ENCODE measurements at regions not wholly inside any gene's neighbourhood (a gene's known extent, or its start where the extent isn't known, plus 50 kb on each side); places are given as distances from the start of the nearest gene placed in this dataset.
A peak's percentile ranks its signal among the peaks of the same experiment; 100 is the strongest.
"Not testable (repeated sequence)": the region's sequence is repeated elsewhere in the genome, so short reads cannot be mapped to it uniquely, and the experiment has no call there.

- Histone ChIP-seq H3K4me1 (no peaks in the 10 kb centered on the region), H3K27me3 (no peaks in the 10 kb centered on the region), H3K27ac (no peak overlapping the region), H3K9ac (no peak overlapping the region), H3K36me3 (no peaks in the 10 kb centered on the region), H3K4me3 (no peak overlapping the region), H3K4me2 (no peak overlapping the region), H4K20me1 (no peaks in the 10 kb centered on the region), H3K9me3 (no peaks in the 10 kb centered on the region)
- TF ChIP-seq Cebpa-rat (IDR thresholded peaks at IDR 0.05): no peak
Measured at GRCh38 chr7:46616636-46617035, 695.6 kb upstream of the IGFBP3 start.

GRCh38 chr7:46613551-46613950 lies 692.5 kb upstream of the IGFBP3 start:
- H3K9ac ChIP-seq: no peak overlapping the region
- no peak overlapping the region for H3K4me2 ChIP-seq
- no peaks in the 10 kb centered on the region for H3K9me3 ChIP-seq
- H3K27me3 ChIP-seq: no peaks in the 10 kb centered on the region
- H3K4me1 ChIP-seq: no peaks in the 10 kb centered on the region
- H3K36me3 ChIP-seq: no peaks in the 10 kb centered on the region
- H3K4me3 ChIP-seq: no peak overlapping the region
- TF ChIP-seq Cebpa-rat (IDR thresholded peaks at IDR 0.05): no peak
- no peaks in the 10 kb centered on the region for H4K20me1 ChIP-seq
- no peak overlapping the region for H3K27ac ChIP-seq

GRCh38 chr7:46613116-46613515 lies 692.0 kb upstream of the IGFBP3 start:
- Histone ChIP-seq H3K4me1 (no peaks in the 10 kb centered on the region), H3K4me2 (no peak overlapping the region), H3K4me3 (no peak overlapping the region), H3K27ac (no peak overlapping the region), H3K9ac (no peak overlapping the region), H3K27me3 (no peaks in the 10 kb centered on the region), H3K36me3 (no peaks in the 10 kb centered on the region), H3K9me3 (no peaks in the 10 kb centered on the region), H4K20me1 (no peaks in the 10 kb centered on the region)
- no peak for TF ChIP-seq Cebpa-rat (IDR thresholded peaks at IDR 0.05)

- Histone ChIP-seq H3K36me3 (no peaks in the 10 kb centered on the region), H3K4me3 (no peak overlapping the region), H3K4me1 (peaks cover 16% of the 10 kb centered on the region), H3K9ac (no peak overlapping the region), H4K20me1 (no peaks in the 10 kb centered on the region), H3K9me3 (no peaks in the 10 kb centered on the region), H3K4me2 (no peak overlapping the region), H3K27me3 (no peaks in the 10 kb centered on the region), H3K27ac (no peak overlapping the region)
- TF ChIP-seq Cebpa-rat (IDR thresholded peaks at IDR 0.05): no peak
Measured at GRCh38 chr7:46611508-46611907, 690.4 kb upstream of the IGFBP3 start.

- Histone ChIP-seq H4K20me1 (no peaks in the 10 kb centered on the region), H3K9me3 (no peaks in the 10 kb centered on the region), H3K4me1 (peaks cover 23% of the 10 kb centered on the region), H3K4me3 (no peak overlapping the region), H3K27me3 (no peaks in the 10 kb centered on the region), H3K9ac (no peak overlapping the region), H3K4me2 (no peak overlapping the region), H3K27ac (no peak overlapping the region), H3K36me3 (no peaks in the 10 kb centered on the region)
- TF ChIP-seq Cebpa-rat (IDR thresholded peaks at IDR 0.05): no peak
Measured at GRCh38 chr7:46610746-46611145, 689.7 kb upstream of the IGFBP3 start.

- Histone ChIP-seq H3K36me3 (no peaks in the 10 kb centered on the region), H3K4me2 (peak overlapping the region; percentile 81), H3K27ac (peak overlapping the region; percentile 94), H3K4me3 (0 out of 2 replicates have a peak overlapping the region, but pooled peaks have one; percentile 8), H3K4me1 (peaks cover 54% of the 10 kb centered on the region), H4K20me1 (no peaks in the 10 kb centered on the region), H3K27me3 (no peaks in the 10 kb centered on the region), H3K9ac (peak overlapping the region; percentile 49; the same call in 1 of the 2 replicates), H3K9me3 (no peaks in the 10 kb centered on the region)
- no peak for TF ChIP-seq Cebpa-rat (IDR thresholded peaks at IDR 0.05)
Measured at GRCh38 chr7:46607176-46607575, 686.1 kb upstream of the IGFBP3 start.

- H3K27me3 ChIP-seq: no peaks in the 10 kb centered on the region
- H4K20me1 ChIP-seq: no peaks in the 10 kb centered on the region
- peak overlapping the region; percentile 94 for H3K27ac ChIP-seq
- H3K9ac ChIP-seq: peak overlapping the region; percentile 49; the same call in 1 of the 2 replicates
- H3K9me3 ChIP-seq: no peaks in the 10 kb centered on the region
- no peaks in the 10 kb centered on the region for H3K36me3 ChIP-seq
- peak; percentile 45; the same call in 1 of the 2 replicates for TF ChIP-seq Cebpa-rat (IDR thresholded peaks at IDR 0.05)
- H3K4me1 ChIP-seq: peaks cover 58% of the 10 kb centered on the region
- H3K4me3 ChIP-seq: 0 out of 2 replicates have a peak overlapping the region, but pooled peaks have one; percentile 8
- peak overlapping the region; percentile 81 for H3K4me2 ChIP-seq
Measured at GRCh38 chr7:46606761-46607160, 685.7 kb upstream of the IGFBP3 start.

- Histone ChIP-seq H3K9me3 (peaks cover 6% of the 10 kb centered on the region), H3K9ac (peak overlapping the region; percentile 75), H3K4me2 (peak overlapping the region; percentile 81), H3K36me3 (no peaks in the 10 kb centered on the region), H3K27me3 (no peaks in the 10 kb centered on the region), H3K27ac (peak overlapping the region; percentile 94), H3K4me1 (peaks cover 76% of the 10 kb centered on the region), H4K20me1 (no peaks in the 10 kb centered on the region), H3K4me3 (peak overlapping the region; percentile 42)
- TF ChIP-seq Cebpa-rat (IDR thresholded peaks at IDR 0.05): no peak
Measured at GRCh38 chr7:46604241-46604661, 683.2 kb upstream of the IGFBP3 start.

- Histone ChIP-seq H3K36me3 (no peaks in the 10 kb centered on the region), H3K9ac (peak overlapping the region; percentile 75), H3K4me1 (peaks cover 76% of the 10 kb centered on the region), H3K4me3 (peak overlapping the region; percentile 42; the same call in 1 of the 2 replicates), H3K27ac (peak overlapping the region; percentile 94), H4K20me1 (no peaks in the 10 kb centered on the region), H3K27me3 (no peaks in the 10 kb centered on the region), H3K9me3 (peaks cover 6% of the 10 kb centered on the region), H3K4me2 (peak overlapping the region; percentile 81)
- no peak for TF ChIP-seq Cebpa-rat (IDR thresholded peaks at IDR 0.05)
Measured at GRCh38 chr7:46603780-46604179, 682.7 kb upstream of the IGFBP3 start.

- H4K20me1 ChIP-seq: no peaks in the 10 kb centered on the region
- H3K27ac ChIP-seq: peak overlapping the region; percentile 94
- H3K27me3 ChIP-seq: no peaks in the 10 kb centered on the region
- TF ChIP-seq Cebpa-rat (IDR thresholded peaks at IDR 0.05): no peak
- peaks cover 6% of the 10 kb centered on the region for H3K9me3 ChIP-seq
- no peak overlapping the region for H3K4me3 ChIP-seq
- peak overlapping the region; percentile 81 for H3K4me2 ChIP-seq
- peak overlapping the region; percentile 75 for H3K9ac ChIP-seq
- H3K36me3 ChIP-seq: no peaks in the 10 kb centered on the region
- peaks cover 76% of the 10 kb centered on the region for H3K4me1 ChIP-seq
Measured at GRCh38 chr7:46603296-46603752, 682.3 kb upstream of the IGFBP3 start.

- H3K27me3 ChIP-seq: no peaks in the 10 kb centered on the region
- no peak for TF ChIP-seq Cebpa-rat (IDR thresholded peaks at IDR 0.05)
- H3K4me2 ChIP-seq: peak overlapping the region; percentile 7; the same call in 1 of the 2 replicates
- no peak overlapping the region for H3K9ac ChIP-seq
- H3K27ac ChIP-seq: 0 out of 2 replicates have a peak overlapping the region, but pooled peaks have one; percentile 14
- no peak overlapping the region for H3K4me3 ChIP-seq
- H4K20me1 ChIP-seq: no peaks in the 10 kb centered on the region
- H3K4me1 ChIP-seq: peaks cover 62% of the 10 kb centered on the region
- no peaks in the 10 kb centered on the region for H3K36me3 ChIP-seq
- H3K9me3 ChIP-seq: peaks cover 10% of the 10 kb centered on the region
Measured at GRCh38 chr7:46600340-46600739, 679.3 kb upstream of the IGFBP3 start.

GRCh38 chr7:46594831-46595230 lies 673.8 kb upstream of the IGFBP3 start:
- not testable (repeated sequence) for H3K9ac ChIP-seq, H3K27me3 ChIP-seq, H4K20me1 ChIP-seq, H3K36me3 ChIP-seq, H3K27ac ChIP-seq, H3K4me3 ChIP-seq
- Histone ChIP-seq H3K9me3 (peaks cover 26% of the 10 kb centered on the region), H3K4me1 (peaks cover 23% of the 10 kb centered on the region), H3K4me2 (peak overlapping the region; percentile 32; the same call in 1 of the 2 replicates)

GRCh38 chr7:46590918-46591905 lies 670.1 kb upstream of the IGFBP3 start:
- not testable (repeated sequence) for H3K9ac ChIP-seq, H3K27me3 ChIP-seq, H3K4me2 ChIP-seq, H3K27ac ChIP-seq, H3K4me3 ChIP-seq, H3K4me1 ChIP-seq, H3K36me3 ChIP-seq, H4K20me1 ChIP-seq
- peaks cover 22% of the 10 kb centered on the region for H3K9me3 ChIP-seq
